DND-41 (cell line): ENCODE measurements at regions not wholly inside any gene's neighbourhood (a gene's known extent, or its start where the extent isn't known, plus 50 kb on each side); places are given as distances from the start of the nearest gene placed in this dataset.

Experiments
- ATAC-seq: fragments of 200-7000 bp; cut with Tn5 transposase; 3 replicates; pipeline ENCODE4 v1.9.1; 2021; ENCODE audit warnings: low read depth; ENCODE audit not compliant: insufficient read depth
- DNase-seq: peaks from one replicate; pipeline ENCODE4 v3.0.0-alpha.2; 2020
- H2AFZ ChIP-seq: 2 replicates; pipeline ENCODE4 v1.6.0; 2012; ENCODE audit warnings: low read depth, low read length
- H3K27ac ChIP-seq: 2 replicates; pipeline ENCODE4 v1.5.1; 2012; ENCODE audit warnings: low read length, inconsistent platforms
- H3K27me3 ChIP-seq: fragments of 200-600 bp; sonication (generic); 2 replicates; pipeline ENCODE4 v1.6.0; 2012; ENCODE audit warnings: low read length, mild to moderate bottlenecking, inconsistent platforms; ENCODE audit not compliant: insufficient read depth, poor library complexity
- H3K36me3 ChIP-seq: 2 replicates; pipeline ENCODE4 v1.5.1; 2012; ENCODE audit warnings: low read length, inconsistent platforms; ENCODE audit not compliant: insufficient read depth
- H3K4me1 ChIP-seq: 2 replicates; pipeline ENCODE4 v1.5.1; 2012; ENCODE audit warnings: mild to moderate bottlenecking, low read length; ENCODE audit not compliant: insufficient read depth
- H3K4me2 ChIP-seq: 2 replicates; pipeline ENCODE4 v1.6.0; 2012; ENCODE audit warnings: mild to moderate bottlenecking, moderate library complexity, low read length, inconsistent platforms; ENCODE audit not compliant: insufficient read depth
- H3K4me3 ChIP-seq, 2 experiments: fragments of 200-600 bp in 1 of 2; shearing (Covaris generic) in 1 of 2; 2 replicates each; pipeline ENCODE4 v1.5.1; 2012 to 2016; ENCODE audit warnings: inconsistent platforms in 2 of 2, low read length in 2 of 2, mild to moderate bottlenecking in 2 of 2, low read depth in 1 of 2, moderate library complexity in 1 of 2
- H3K79me2 ChIP-seq: 2 replicates; pipeline ENCODE4 v1.6.0; 2012; ENCODE audit warnings: low read length, inconsistent platforms; ENCODE audit not compliant: insufficient read depth
- H3K9ac ChIP-seq: 2 replicates; pipeline ENCODE4 v1.6.0; 2012; ENCODE audit warnings: low read depth, mild to moderate bottlenecking, inconsistent platforms, low read length, moderate library complexity
- H3K9me3 ChIP-seq: 2 replicates; pipeline ENCODE4 v1.5.1; 2012; ENCODE audit warnings: low read length, moderate library complexity, mild to moderate bottlenecking, inconsistent platforms; ENCODE audit not compliant: insufficient read depth, severe bottlenecking
- H4K20me1 ChIP-seq: 2 replicates; pipeline ENCODE4 v1.6.0; 2012; ENCODE audit warnings: low read length; ENCODE audit not compliant: insufficient read depth
- CTCF ChIP-seq: IDR thresholded peaks from 2 replicates; pipeline ENCODE4 v1.5.1; 2012; ENCODE audit warnings: borderline replicate concordance, low read length, moderate library complexity, mild to moderate bottlenecking; ENCODE audit not compliant: poor library complexity, severe bottlenecking; ENCODE audit errors: extremely low read depth
- EZH2 ChIP-seq: IDR thresholded peaks from 3 replicates; pipeline ENCODE4 v1.6.1; 2012; ENCODE audit warnings: borderline replicate concordance, low read depth, mild to moderate bottlenecking, moderate library complexity, low read length, inconsistent platforms; ENCODE audit not compliant: severe bottlenecking

DNA sequence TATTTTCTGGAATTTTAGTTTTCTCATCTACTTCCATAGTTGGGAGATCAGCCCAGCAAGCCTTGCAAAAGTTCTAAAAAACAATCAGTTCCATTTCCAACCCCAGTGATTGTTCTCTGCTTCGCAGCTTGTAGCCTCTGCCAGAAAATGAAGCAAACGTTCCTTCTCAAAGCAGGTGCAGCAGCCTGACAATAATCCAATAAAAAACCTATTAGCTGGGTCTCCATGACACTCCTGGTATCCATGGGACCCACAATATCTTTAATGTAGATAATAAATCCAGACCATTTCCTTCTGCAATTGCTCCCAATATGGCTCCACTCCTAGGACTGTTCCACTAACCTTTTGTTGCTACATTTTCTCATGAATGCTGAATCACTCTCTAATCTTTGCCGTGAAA is 140.8 kb upstream of the SETBP1 start:
- no peak overlapping the region for H3K4me2 ChIP-seq
- no peak for ATAC-seq
- TF ChIP-seq CTCF (no peak), EZH2 (no peak)

DNA sequence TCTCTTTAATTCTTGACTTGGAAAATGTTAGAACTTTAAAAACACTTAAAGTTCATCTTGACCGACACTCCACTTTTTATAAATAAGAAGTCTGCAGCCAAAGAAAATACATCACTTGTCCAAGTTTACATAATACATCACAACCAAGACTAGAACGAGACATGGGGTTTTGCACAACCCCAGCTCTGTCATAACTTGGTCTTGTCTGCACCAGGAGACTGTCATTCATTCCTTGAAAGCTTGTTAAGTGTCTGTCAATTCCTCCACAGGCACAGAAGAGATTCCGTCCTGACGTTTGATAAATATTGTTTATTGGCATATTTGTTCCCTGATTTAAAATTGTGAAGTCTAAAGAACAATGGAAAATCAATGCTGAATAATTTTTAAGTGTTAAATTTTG is 139.5 kb upstream of the SETBP1 start:
- no peaks in the 10 kb centered on the region for H3K27me3 ChIP-seq
- no peaks in the 10 kb centered on the region for H3K79me2 ChIP-seq
- no peak overlapping the region for H3K4me3 ChIP-seq
- H3K9ac ChIP-seq: no peak overlapping the region
- no peaks in the 10 kb centered on the region for H3K9me3 ChIP-seq
- ATAC-seq (no peak), DNase-seq (no peak)
- H3K4me2 ChIP-seq: no peak overlapping the region
- no peak overlapping the region for H2AFZ ChIP-seq
- TF ChIP-seq EZH2 (no peak), CTCF (no peak)
- no peak overlapping the region for H3K27ac ChIP-seq
- H4K20me1 ChIP-seq: no peaks in the 10 kb centered on the region
- no peaks in the 10 kb centered on the region for H3K4me1 ChIP-seq
- H3K36me3 ChIP-seq: no peaks in the 10 kb centered on the region

More for the DNA sequence above, 140.8 kb upstream of the SETBP1 start:
- no peak overlapping the region for H3K9ac ChIP-seq
- no peaks in the 10 kb centered on the region for H3K79me2 ChIP-seq
- H3K4me1 ChIP-seq: no peaks in the 10 kb centered on the region
- H3K27me3 ChIP-seq: no peaks in the 10 kb centered on the region
- no peak overlapping the region for H3K27ac ChIP-seq
- no peak overlapping the region for H3K4me3 ChIP-seq
- H4K20me1 ChIP-seq: no peaks in the 10 kb centered on the region
- DNase-seq: no peak
- no peak overlapping the region for H2AFZ ChIP-seq
- no peaks in the 10 kb centered on the region for H3K36me3 ChIP-seq
- no peaks in the 10 kb centered on the region for H3K9me3 ChIP-seq

GRCh38 chr18:44541781-44542180 is 138.9 kb upstream of the SETBP1 start:
- Histone ChIP-seq H3K27ac (no peak overlapping the region), H3K9ac (no peak overlapping the region), H3K36me3 (no peaks in the 10 kb centered on the region), H3K9me3 (no peaks in the 10 kb centered on the region), H3K27me3 (no peaks in the 10 kb centered on the region), H2AFZ (no peak overlapping the region), H3K4me3 (no peak overlapping the region), H3K79me2 (no peaks in the 10 kb centered on the region), H3K4me2 (no peak overlapping the region), H4K20me1 (no peaks in the 10 kb centered on the region), H3K4me1 (no peaks in the 10 kb centered on the region)
- TF ChIP-seq EZH2 (no peak), CTCF (no peak)
- no peak for DNase-seq
- ATAC-seq: no peak

- Histone ChIP-seq H3K4me1 (peaks cover 3% of the 10 kb centered on the region; the same call in 1 of the 2 replicates), H3K4me2 (no peak overlapping the region), H3K27ac (no peak overlapping the region), H3K36me3 (no peaks in the 10 kb centered on the region), H3K27me3 (no peaks in the 10 kb centered on the region), H3K9me3 (no peaks in the 10 kb centered on the region), H3K79me2 (no peaks in the 10 kb centered on the region), H3K9ac (no peak overlapping the region), H3K4me3 (no peak overlapping the region), H4K20me1 (no peaks in the 10 kb centered on the region), H2AFZ (no peak overlapping the region)
- DNase-seq: no peak
- no peak for ATAC-seq
- TF ChIP-seq CTCF: no peak
- TF ChIP-seq EZH2: no peak
These were observed 137.3 kb upstream of the SETBP1 start for GRCh38 chr18:44543387-44543786.
